Cardiac muscle cell (in vitro differentiated cells and primary cell): ENCODE measurements at regions not wholly inside any gene's neighbourhood (a gene's known extent, or its start where the extent isn't known, plus 50 kb on each side); places are given as distances from the start of the nearest gene placed in this dataset.

ENCODE experiments used
- DNase-seq, 2 donors: peaks; one replicate each; pipeline versions ENCODE4 v3.0.0 to v3.0.0-alpha.2; 2010 to 2017; ENCODE audit warnings: low read depth in 1 of 2, low spot score in 1 of 2
- H3K27ac ChIP-seq: fragments of 200-600 bp; sonication (generic); 2 replicates; pipeline ENCODE4 v1.5.1; 2016
- H3K27me3 ChIP-seq: fragments of 200-600 bp; sonication (generic); 2 replicates; pipeline ENCODE4 v1.6.0; 2016; ENCODE audit warnings: control low read depth
- H3K36me3 ChIP-seq: fragments of 200-600 bp; sonication (generic); 2 replicates; pipeline ENCODE4 v1.5.1; 2016; ENCODE audit warnings: control low read depth
- H3K4me1 ChIP-seq: fragments of 200-600 bp; sonication (generic); 2 replicates; pipeline ENCODE4 v1.8.1; 2017; ENCODE audit warnings: low read depth, mild to moderate bottlenecking, mixed run types
- H3K4me3 ChIP-seq: fragments of 200-600 bp; sonication (generic); 2 replicates; pipeline ENCODE4 v1.5.1; 2016; ENCODE audit warnings: mild to moderate bottlenecking
- H3K9me3 ChIP-seq: fragments of 200-600 bp; sonication (generic); 2 replicates; pipeline ENCODE4 v1.5.1; 2017; ENCODE audit warnings: low read depth, mild to moderate bottlenecking, control low read depth
- CTCF ChIP-seq: IDR thresholded peaks from 2 replicates; pipeline ENCODE4 v1.5.1; 2012; ENCODE audit warnings: low read depth, mild to moderate bottlenecking, low read length

- Histone ChIP-seq H3K36me3 (no peaks in the 10 kb centered on the region), H3K4me1 (no peaks in the 10 kb centered on the region), H3K9me3 (no peaks in the 10 kb centered on the region)
Observed at GRCh38 chr16:13436641-13437412, 483.1 kb upstream of the ERCC4 start.

GRCh38 chr16:13437413-13437795 is 482.6 kb upstream of the ERCC4 start:
- no peak for TF ChIP-seq CTCF
- Histone ChIP-seq H3K4me3 (no peak overlapping the region), H3K27ac (no peak overlapping the region), H3K4me1 (no peaks in the 10 kb centered on the region), H3K27me3 (no peaks in the 10 kb centered on the region), H3K36me3 (no peaks in the 10 kb centered on the region), H3K9me3 (no peaks in the 10 kb centered on the region)
- DNase-seq: no peak

More at GRCh38 chr16:13436641-13437412, 483.1 kb upstream of the ERCC4 start:
- H3K4me3 ChIP-seq: no peak overlapping the region
- DNase-seq: no peak
- no peak overlapping the region for H3K27ac ChIP-seq
- TF ChIP-seq CTCF: no peak
- no peaks in the 10 kb centered on the region for H3K27me3 ChIP-seq

GRCh38 chr16:13438064-13438463 is 481.9 kb upstream of the ERCC4 start:
- no peaks in the 10 kb centered on the region for H3K27me3 ChIP-seq
- no peak overlapping the region for H3K27ac ChIP-seq
- H3K36me3 ChIP-seq: no peaks in the 10 kb centered on the region
- DNase-seq: no peak
- H3K4me3 ChIP-seq: no peak overlapping the region
- no peaks in the 10 kb centered on the region for H3K9me3 ChIP-seq
- TF ChIP-seq CTCF: no peak
- H3K4me1 ChIP-seq: no peaks in the 10 kb centered on the region

- H3K9me3 ChIP-seq: no peaks in the 10 kb centered on the region
- H3K4me1 ChIP-seq: no peaks in the 10 kb centered on the region
- H3K4me3 ChIP-seq: no peak overlapping the region
- DNase-seq: no peak
- TF ChIP-seq CTCF: no peak
- H3K27ac ChIP-seq: no peak overlapping the region
- H3K27me3 ChIP-seq: no peaks in the 10 kb centered on the region
- H3K36me3 ChIP-seq: no peaks in the 10 kb centered on the region
Observed at GRCh38 chr16:13439766-13440165, 480.2 kb upstream of the ERCC4 start.

- no peak for TF ChIP-seq CTCF
- no peak for DNase-seq
- no peaks in the 10 kb centered on the region for H3K36me3 ChIP-seq
- H3K4me3 ChIP-seq: no peak overlapping the region
- H3K9me3 ChIP-seq: no peaks in the 10 kb centered on the region
- no peaks in the 10 kb centered on the region for H3K4me1 ChIP-seq
- no peak overlapping the region for H3K27ac ChIP-seq
- no peaks in the 10 kb centered on the region for H3K27me3 ChIP-seq
Observed at GRCh38 chr16:13441675-13442074, 478.3 kb upstream of the ERCC4 start.
